Neural cell (in vitro differentiated cells): ENCODE measurements at regions not wholly inside any gene's neighbourhood (a gene's known extent, or its start where the extent isn't known, plus 50 kb on each side); places are given as distances from the start of the nearest gene placed in this dataset.

Source experiments
- H2AFZ ChIP-seq: fragments of 200-600, 300-800 bp; sonication (generic), shearing (Covaris generic); 2 replicates; pipeline ENCODE4 v1.6.0; 2014; ENCODE audit warnings: low read depth, mild to moderate bottlenecking, antibody characterized with exemption, low read length, moderate library complexity
- H3F3A ChIP-seq: fragments of 200-600 bp; shearing (Covaris generic); 2 replicates; pipeline ENCODE4 v1.6.1; 2016; ENCODE audit warnings: mild to moderate bottlenecking, moderate library complexity, mixed read lengths, antibody characterized with exemption, low read length; ENCODE audit not compliant: insufficient read depth, poor library complexity, severe bottlenecking
- H3K27ac ChIP-seq: fragments of 200-600, 300-800 bp; sonication (generic), shearing (Covaris generic); 2 replicates; pipeline ENCODE4 v1.5.1; 2014; ENCODE audit warnings: mild to moderate bottlenecking, low read length, moderate library complexity
- H3K27me3 ChIP-seq: fragments of 300-800, 200-600 bp; sonication (generic), shearing (Covaris generic); 2 replicates; pipeline ENCODE4 v1.6.0; 2014; ENCODE audit warnings: mild to moderate bottlenecking, low read depth, low read length, moderate library complexity; ENCODE audit not compliant: insufficient read depth
- H3K36me3 ChIP-seq: fragments of 300-800, 200-600 bp; sonication (generic), shearing (Covaris generic); 2 replicates; pipeline ENCODE4 v1.5.1; 2014; ENCODE audit warnings: mild to moderate bottlenecking, antibody characterized with exemption, low read length, moderate library complexity; ENCODE audit not compliant: insufficient read depth
- H3K4me2 ChIP-seq: fragments of 300-800, 200-600 bp; sonication (generic), shearing (Covaris generic); 2 replicates; pipeline ENCODE4 v1.6.0; 2014; ENCODE audit warnings: mild to moderate bottlenecking, low read length
- H3K4me3 ChIP-seq: fragments of 300-800, 200-600 bp; sonication (generic), shearing (Covaris generic); 2 replicates; pipeline ENCODE4 v1.5.1; 2014; ENCODE audit warnings: mild to moderate bottlenecking, low read length, moderate library complexity
- H3K79me2 ChIP-seq: fragments of 200-600 bp; shearing (Covaris generic); replicated peaks from 2 replicates; pipeline ENCODE4 v1.6.0; 2014; ENCODE audit warnings: mild to moderate bottlenecking, low read length, moderate library complexity; ENCODE audit not compliant: insufficient read depth
- H3K9ac ChIP-seq: fragments of 300-800, 200-600 bp; sonication (generic), shearing (Covaris generic); 2 replicates; pipeline ENCODE4 v1.6.1; 2016; ENCODE audit warnings: mild to moderate bottlenecking, low read length, mixed read lengths
- H3K9me2 ChIP-seq: fragments of 200-600 bp; shearing (Covaris generic); 2 replicates; pipeline ENCODE4 v1.6.1; 2016; ENCODE audit warnings: mild to moderate bottlenecking, low read length, mixed read lengths; ENCODE audit not compliant: insufficient read depth
- H3K9me3 ChIP-seq: fragments of 200-600, 300-800 bp; sonication (generic), shearing (Covaris generic); 2 replicates; pipeline ENCODE4 v1.6.1; 2016; ENCODE audit warnings: mild to moderate bottlenecking, mixed run types, low read length, moderate library complexity, mixed read lengths
- H4K20me1 ChIP-seq: fragments of 200-600 bp; shearing (Covaris generic); 2 replicates; pipeline ENCODE4 v1.6.1; 2016; ENCODE audit warnings: mild to moderate bottlenecking, mixed run types; ENCODE audit not compliant: insufficient read depth
- EP300 ChIP-seq: fragments of 450-650 bp; conservative IDR thresholded peaks from 2 replicates; pipeline ENCODE4 v1.6.1; 2014; ENCODE audit warnings: antibody characterized with exemption, mild to moderate bottlenecking, moderate library complexity; ENCODE audit not compliant: poor library complexity, severe bottlenecking
- EZH2 ChIP-seq: fragments of 200-600, 300-800 bp; shearing (Covaris generic), sonication (generic); IDR thresholded peaks from 2 replicates; pipeline ENCODE4 v1.6.1; 2014; ENCODE audit warnings: antibody characterized with exemption, low read length, borderline replicate concordance, mild to moderate bottlenecking; ENCODE audit not compliant: insufficient read depth, poor library complexity, severe bottlenecking
- MXI1 ChIP-seq: fragments of 450-650 bp; conservative IDR thresholded peaks from 2 replicates; pipeline ENCODE4 v1.6.1; 2014; ENCODE audit warnings: antibody characterized with exemption, mild to moderate bottlenecking; ENCODE audit not compliant: poor library complexity, severe bottlenecking
- POLR2AphosphoS5 ChIP-seq: IDR thresholded peaks from 2 replicates; pipeline ENCODE4 v1.6.1; 2012
- RAD21 ChIP-seq: fragments of 450-650 bp; conservative IDR thresholded peaks from 2 replicates; pipeline ENCODE4 v1.6.1; 2014; ENCODE audit warnings: antibody characterized with exemption, mild to moderate bottlenecking, moderate library complexity
- SMC3 ChIP-seq: fragments of 450-650 bp; conservative IDR thresholded peaks from 2 replicates; pipeline ENCODE4 v1.6.1; 2014; ENCODE audit warnings: antibody characterized with exemption, mild to moderate bottlenecking, moderate library complexity; ENCODE audit not compliant: poor library complexity
- TAF1 ChIP-seq: IDR thresholded peaks from 2 replicates; pipeline ENCODE4 v1.6.1; 2012; ENCODE audit warnings: low read depth
- TF ChIP-seq, protein P1 (sequence below): fragments of 450-650 bp; IDR thresholded peaks from 2 replicates; pipeline ENCODE4 v1.5.1; 2014; ENCODE audit warnings: antibody characterized with exemption, mild to moderate bottlenecking, moderate library complexity; ENCODE audit not compliant: poor library complexity, severe bottlenecking
- TF ChIP-seq, protein P2 (sequence below): IDR thresholded peaks from 2 replicates; pipeline ENCODE4 v1.6.1; 2012; ENCODE audit warnings: borderline replicate concordance

DNA sequence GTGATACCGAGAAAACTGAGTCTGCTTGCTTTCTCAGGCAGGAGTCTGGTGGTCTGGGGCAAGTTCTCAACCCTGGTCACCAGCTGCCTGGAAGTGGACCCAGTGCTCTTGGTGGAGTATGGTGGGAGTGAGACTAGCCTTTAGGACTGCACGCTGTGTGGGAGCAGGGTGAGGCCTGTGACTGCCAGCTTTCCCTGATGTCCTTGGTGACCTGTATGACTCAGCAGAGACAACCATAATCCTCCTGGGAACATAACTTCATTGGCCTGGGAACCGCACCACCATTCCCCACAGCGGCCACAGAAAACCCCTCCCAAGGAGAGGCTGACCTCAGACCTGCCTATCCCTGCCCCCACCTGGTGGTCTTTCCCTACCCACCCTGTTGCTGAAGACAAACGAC is 139.5 kb upstream of the CHRM2 start:
- H3K9me3 ChIP-seq, result no peaks in the 10 kb centered on the region
- H3K79me2 ChIP-seq, result no peaks in the 10 kb centered on the region
- H3F3A ChIP-seq, result no peaks in the 10 kb centered on the region
- no peaks in the 10 kb centered on the region for H3K9me2 ChIP-seq
- no peak overlapping the region for H2AFZ ChIP-seq
- H3K4me2 ChIP-seq, result no peak overlapping the region
- no peaks in the 10 kb centered on the region for H3K27me3 ChIP-seq
- no peaks in the 10 kb centered on the region for H3K36me3 ChIP-seq
- no peak overlapping the region for H3K9ac ChIP-seq
- no peak overlapping the region for H3K4me3 ChIP-seq
- TF ChIP-seq POLR2AphosphoS5 (no peak), EZH2 (no peak), MXI1 (no peak), RAD21 (no peak), TAF1 (no peak), EP300 (no peak), SMC3 (no peak)
- TF ChIP-seq, protein P1, sequence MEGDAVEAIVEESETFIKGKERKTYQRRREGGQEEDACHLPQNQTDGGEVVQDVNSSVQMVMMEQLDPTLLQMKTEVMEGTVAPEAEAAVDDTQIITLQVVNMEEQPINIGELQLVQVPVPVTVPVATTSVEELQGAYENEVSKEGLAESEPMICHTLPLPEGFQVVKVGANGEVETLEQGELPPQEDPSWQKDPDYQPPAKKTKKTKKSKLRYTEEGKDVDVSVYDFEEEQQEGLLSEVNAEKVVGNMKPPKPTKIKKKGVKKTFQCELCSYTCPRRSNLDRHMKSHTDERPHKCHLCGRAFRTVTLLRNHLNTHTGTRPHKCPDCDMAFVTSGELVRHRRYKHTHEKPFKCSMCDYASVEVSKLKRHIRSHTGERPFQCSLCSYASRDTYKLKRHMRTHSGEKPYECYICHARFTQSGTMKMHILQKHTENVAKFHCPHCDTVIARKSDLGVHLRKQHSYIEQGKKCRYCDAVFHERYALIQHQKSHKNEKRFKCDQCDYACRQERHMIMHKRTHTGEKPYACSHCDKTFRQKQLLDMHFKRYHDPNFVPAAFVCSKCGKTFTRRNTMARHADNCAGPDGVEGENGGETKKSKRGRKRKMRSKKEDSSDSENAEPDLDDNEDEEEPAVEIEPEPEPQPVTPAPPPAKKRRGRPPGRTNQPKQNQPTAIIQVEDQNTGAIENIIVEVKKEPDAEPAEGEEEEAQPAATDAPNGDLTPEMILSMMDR, result no peak
- TF ChIP-seq, protein P2, sequence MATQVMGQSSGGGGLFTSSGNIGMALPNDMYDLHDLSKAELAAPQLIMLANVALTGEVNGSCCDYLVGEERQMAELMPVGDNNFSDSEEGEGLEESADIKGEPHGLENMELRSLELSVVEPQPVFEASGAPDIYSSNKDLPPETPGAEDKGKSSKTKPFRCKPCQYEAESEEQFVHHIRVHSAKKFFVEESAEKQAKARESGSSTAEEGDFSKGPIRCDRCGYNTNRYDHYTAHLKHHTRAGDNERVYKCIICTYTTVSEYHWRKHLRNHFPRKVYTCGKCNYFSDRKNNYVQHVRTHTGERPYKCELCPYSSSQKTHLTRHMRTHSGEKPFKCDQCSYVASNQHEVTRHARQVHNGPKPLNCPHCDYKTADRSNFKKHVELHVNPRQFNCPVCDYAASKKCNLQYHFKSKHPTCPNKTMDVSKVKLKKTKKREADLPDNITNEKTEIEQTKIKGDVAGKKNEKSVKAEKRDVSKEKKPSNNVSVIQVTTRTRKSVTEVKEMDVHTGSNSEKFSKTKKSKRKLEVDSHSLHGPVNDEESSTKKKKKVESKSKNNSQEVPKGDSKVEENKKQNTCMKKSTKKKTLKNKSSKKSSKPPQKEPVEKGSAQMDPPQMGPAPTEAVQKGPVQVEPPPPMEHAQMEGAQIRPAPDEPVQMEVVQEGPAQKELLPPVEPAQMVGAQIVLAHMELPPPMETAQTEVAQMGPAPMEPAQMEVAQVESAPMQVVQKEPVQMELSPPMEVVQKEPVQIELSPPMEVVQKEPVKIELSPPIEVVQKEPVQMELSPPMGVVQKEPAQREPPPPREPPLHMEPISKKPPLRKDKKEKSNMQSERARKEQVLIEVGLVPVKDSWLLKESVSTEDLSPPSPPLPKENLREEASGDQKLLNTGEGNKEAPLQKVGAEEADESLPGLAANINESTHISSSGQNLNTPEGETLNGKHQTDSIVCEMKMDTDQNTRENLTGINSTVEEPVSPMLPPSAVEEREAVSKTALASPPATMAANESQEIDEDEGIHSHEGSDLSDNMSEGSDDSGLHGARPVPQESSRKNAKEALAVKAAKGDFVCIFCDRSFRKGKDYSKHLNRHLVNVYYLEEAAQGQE, result no peak
- no peaks in the 10 kb centered on the region for H4K20me1 ChIP-seq
- no peak overlapping the region for H3K27ac ChIP-seq

DNA sequence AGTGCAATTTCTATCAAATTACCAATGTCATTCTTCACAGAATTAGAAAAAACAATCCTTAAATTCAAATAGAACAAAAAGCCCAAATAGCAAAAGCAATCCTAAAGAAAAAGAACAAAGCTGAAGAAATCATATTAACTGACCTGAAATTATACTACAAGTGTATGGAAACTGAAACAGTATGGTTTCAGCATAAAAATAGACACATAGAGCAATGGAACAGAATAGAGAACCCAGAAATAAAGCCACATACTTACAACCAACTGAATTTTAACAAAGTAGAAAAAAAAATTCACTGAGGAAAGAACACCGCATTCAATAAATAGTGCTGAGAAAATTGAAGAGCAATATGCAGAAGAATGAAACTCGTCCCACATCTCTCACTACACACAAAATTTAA is 142.0 kb upstream of the CHRM2 start:
- Histone ChIP-seq H3K4me2 (no peak overlapping the region), H3K27ac (no peak overlapping the region), H3K9me2 (no peaks in the 10 kb centered on the region), H3K9ac (no peak overlapping the region), H3K9me3 (no peaks in the 10 kb centered on the region), H3F3A (no peaks in the 10 kb centered on the region), H2AFZ (no peak overlapping the region), H4K20me1 (no peaks in the 10 kb centered on the region), H3K4me3 (no peak overlapping the region), H3K27me3 (no peaks in the 10 kb centered on the region), H3K79me2 (no peaks in the 10 kb centered on the region), H3K36me3 (no peaks in the 10 kb centered on the region)
- TF ChIP-seq TAF1 (no peak), SMC3 (no peak), EZH2 (no peak)

DNA sequence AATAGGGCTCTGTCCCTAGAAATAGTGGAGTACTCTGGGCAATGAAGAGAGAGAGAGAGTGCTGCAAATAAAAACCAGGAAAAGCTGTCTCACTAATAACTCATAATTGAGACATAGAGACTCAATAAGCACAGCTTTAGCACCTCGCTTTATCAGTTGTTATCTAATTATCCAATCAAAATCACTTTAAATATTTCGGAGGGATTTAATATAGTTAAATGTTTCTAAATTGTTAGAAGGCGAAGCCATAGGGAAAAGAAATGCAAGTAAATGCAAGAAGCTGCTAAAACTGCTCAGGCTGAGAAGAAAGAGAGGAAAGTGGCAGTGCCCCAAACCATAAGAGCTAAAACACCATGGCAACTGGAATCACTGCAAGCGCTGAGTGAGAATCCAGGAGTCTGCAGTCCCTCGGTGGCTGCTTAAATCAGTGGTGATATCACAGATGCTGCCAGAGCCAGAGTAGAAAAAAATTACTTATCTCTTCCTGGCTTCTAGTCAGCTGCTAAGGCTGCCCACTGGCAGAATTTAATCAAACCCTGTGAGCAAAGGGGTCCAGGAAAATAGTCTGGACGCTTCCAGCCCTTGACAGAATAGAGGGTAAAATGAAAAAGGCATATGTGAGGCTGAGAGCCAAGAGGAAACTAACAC is 150.4 kb upstream of the CHRM2 start:
- Histone ChIP-seq H4K20me1 (no peaks in the 10 kb centered on the region), H3K4me3 (no peak overlapping the region), H3K79me2 (no peaks in the 10 kb centered on the region), H3K36me3 (no peaks in the 10 kb centered on the region), H3K4me2 (no peak overlapping the region), H3K9me3 (no peaks in the 10 kb centered on the region), H3F3A (no peaks in the 10 kb centered on the region), H2AFZ (no peak overlapping the region), H3K9ac (no peak overlapping the region), H3K27me3 (no peaks in the 10 kb centered on the region), H3K27ac (no peak overlapping the region), H3K9me2 (no peaks in the 10 kb centered on the region)
- TF ChIP-seq EP300 (no peak), TAF1 (no peak), MXI1 (no peak), POLR2AphosphoS5 (no peak), EZH2 (no peak), RAD21 (no peak), SMC3 (no peak)
- TF ChIP-seq, protein P2, result no peak
